Panc1 (cell line): ENCODE measurements at regions not wholly inside any gene's neighbourhood (a gene's known extent, or its start where the extent isn't known, plus 50 kb on each side); places are given as distances from the start of the nearest gene placed in this dataset.

Experiments
- ATAC-seq: fragments of 200-7000 bp; cut with Tn5 transposase; 2 replicates; pipeline ENCODE4 v1.9.1; 2020; ENCODE audit warnings: mild to moderate bottlenecking, moderate library complexity
- BruUV-seq: library from RNA; stranded (reverse); fragments of 400-500 nt; replicated peaks from 2 replicates; lab custom pipeline; 2021; lab: Mats Ljungman, UMichigan
- CTCF ChIA-PET: fragments of 300-600 bp; sonication (Branson Sonifier 250); formaldehyde crosslinking; loops from one replicate; lab custom pipeline; 2022; ENCODE audit warnings: antibody characterized with exemption; lab: Charles Lee
- POLR2A ChIA-PET: fragments of 300-600 bp; sonication (Branson Sonifier 250); formaldehyde crosslinking; loops from one replicate; lab custom pipeline; 2022; ENCODE audit warnings: antibody characterized with exemption; lab: Charles Lee
- DNase-seq: peaks from one replicate; pipeline ENCODE4 v3.0.0-alpha.2; 2010; ENCODE audit warnings: low read depth, low spot score
- H3K27ac ChIP-seq: 2 replicates; pipeline ENCODE4 v1.5.1; 2011; ENCODE audit warnings: mild to moderate bottlenecking, low read length, inconsistent platforms
- H3K27me3 ChIP-seq: fragments of 200-500 bp; sonication (Bioruptor generic); 2 replicates; pipeline ENCODE4 v1.6.0; 2014; ENCODE audit warnings: low read length, inconsistent platforms; ENCODE audit not compliant: control insufficient read depth, insufficient read depth
- H3K36me3 ChIP-seq: fragments of 200-500 bp; sonication (Bioruptor generic); 2 replicates; pipeline ENCODE4 v1.5.1; 2014; ENCODE audit warnings: inconsistent platforms, mild to moderate bottlenecking, low read length, moderate library complexity; ENCODE audit not compliant: control insufficient read depth, insufficient read depth
- H3K4me1 ChIP-seq: 2 replicates; pipeline ENCODE4 v1.5.1; 2011; ENCODE audit warnings: inconsistent platforms, mild to moderate bottlenecking, low read length, moderate library complexity; ENCODE audit not compliant: control insufficient read depth, insufficient read depth
- H3K4me3 ChIP-seq, 2 experiments: 2 replicates each; pipeline ENCODE4 v1.5.1; 2011 to 2012; ENCODE audit warnings: low read depth in 2 of 2, low read length in 2 of 2, mild to moderate bottlenecking in 2 of 2, inconsistent platforms in 1 of 2, moderate library complexity in 1 of 2
- H3K9me3 ChIP-seq: fragments of 200-500 bp; sonication (Bioruptor generic); 2 replicates; pipeline ENCODE4 v1.5.1; 2014; ENCODE audit warnings: low read depth, mild to moderate bottlenecking, inconsistent platforms, low read length, moderate library complexity; ENCODE audit not compliant: control insufficient read depth, insufficient read depth
- POLR2AphosphoS5 ChIP-seq: IDR thresholded peaks from 2 replicates; pipeline ENCODE4 v1.6.1; 2012; ENCODE audit warnings: mild to moderate bottlenecking, low read depth, low read length, moderate library complexity
- SIN3A ChIP-seq: IDR thresholded peaks from 2 replicates; pipeline ENCODE4 v1.6.1; 2012; ENCODE audit warnings: low read depth, mild to moderate bottlenecking, low read length, moderate library complexity, borderline replicate concordance; ENCODE audit not compliant: insufficient read depth
- TCF7L2 ChIP-seq: IDR thresholded peaks from 2 replicates; pipeline ENCODE4 v1.6.1; 2011; ENCODE audit warnings: mild to moderate bottlenecking, low read depth, low read length, inconsistent platforms
- in situ Hi-C: cut with HindIII; loops from 2 replicates; pipeline ENCODE4 v1.10.0; 2016; ENCODE audit warnings: low sequenced_read_pairs, low pct_unique_long_range_greater_than_20kb
- intact Hi-C: fragments of 100-400 bp; cut with micrococcal nuclease; formaldehyde crosslinking; loops from one replicate; pipeline ENCODE4 v1.10.0; 2022; ENCODE audit not compliant: unreplicated experiment
- TF ChIP-seq, protein P1 (sequence below): fragments of 450-650 bp; IDR thresholded peaks from 2 replicates; pipeline ENCODE4 v1.5.1; 2017; ENCODE audit warnings: mild to moderate bottlenecking
- TF ChIP-seq, protein P2 (sequence below), 2 experiments: IDR thresholded peaks; 2 replicates each; pipeline ENCODE4 v1.6.1; 2011 to 2012; ENCODE audit warnings: low read depth in 2 of 2, control low read depth in 1 of 2, low read length in 1 of 2, mild to moderate bottlenecking in 1 of 2, moderate library complexity in 1 of 2; ENCODE audit not compliant: insufficient read depth in 1 of 2

DNA sequence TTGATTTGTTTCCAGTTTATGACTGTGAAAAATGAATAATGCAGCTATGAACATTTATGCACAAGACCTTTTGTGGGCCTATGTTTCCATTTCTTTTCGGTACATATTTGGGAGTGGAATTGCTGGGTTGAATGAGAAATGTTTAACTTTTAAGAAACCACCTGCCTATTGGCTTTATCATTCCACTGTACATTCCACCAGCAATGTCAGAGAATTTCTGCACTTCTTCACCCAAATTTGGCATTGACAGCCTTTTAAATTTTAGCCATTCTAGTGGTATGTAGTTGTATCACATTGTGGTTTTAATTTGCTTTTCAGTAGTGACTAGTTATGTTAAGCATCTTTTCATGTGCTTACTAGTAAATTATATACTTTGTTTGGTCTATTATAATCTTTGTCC, 317.0 kb upstream of the TMTC1 start:
- in situ Hi-C loops = no loop called here
- no peaks in the 10 kb centered on the region for H3K4me1 ChIP-seq
- ChIA-PET CTCF (no interaction called here), POLR2A (no interaction called here)
- intact Hi-C loops = no loop called here
- no peaks in the 10 kb centered on the region for H3K9me3 ChIP-seq
- BruUV-seq = no TSS peak
- DNase-seq = no peak
- no peaks in the 10 kb centered on the region for H3K36me3 ChIP-seq
- no peaks in the 10 kb centered on the region for H3K27me3 ChIP-seq
- no peak overlapping the region for H3K27ac ChIP-seq
- H3K4me3 ChIP-seq = no peak overlapping the region
- no peak for ATAC-seq
- TF ChIP-seq POLR2AphosphoS5 (no peak), TCF7L2 (no peak), SIN3A (no peak)
- TF ChIP-seq, protein P1, sequence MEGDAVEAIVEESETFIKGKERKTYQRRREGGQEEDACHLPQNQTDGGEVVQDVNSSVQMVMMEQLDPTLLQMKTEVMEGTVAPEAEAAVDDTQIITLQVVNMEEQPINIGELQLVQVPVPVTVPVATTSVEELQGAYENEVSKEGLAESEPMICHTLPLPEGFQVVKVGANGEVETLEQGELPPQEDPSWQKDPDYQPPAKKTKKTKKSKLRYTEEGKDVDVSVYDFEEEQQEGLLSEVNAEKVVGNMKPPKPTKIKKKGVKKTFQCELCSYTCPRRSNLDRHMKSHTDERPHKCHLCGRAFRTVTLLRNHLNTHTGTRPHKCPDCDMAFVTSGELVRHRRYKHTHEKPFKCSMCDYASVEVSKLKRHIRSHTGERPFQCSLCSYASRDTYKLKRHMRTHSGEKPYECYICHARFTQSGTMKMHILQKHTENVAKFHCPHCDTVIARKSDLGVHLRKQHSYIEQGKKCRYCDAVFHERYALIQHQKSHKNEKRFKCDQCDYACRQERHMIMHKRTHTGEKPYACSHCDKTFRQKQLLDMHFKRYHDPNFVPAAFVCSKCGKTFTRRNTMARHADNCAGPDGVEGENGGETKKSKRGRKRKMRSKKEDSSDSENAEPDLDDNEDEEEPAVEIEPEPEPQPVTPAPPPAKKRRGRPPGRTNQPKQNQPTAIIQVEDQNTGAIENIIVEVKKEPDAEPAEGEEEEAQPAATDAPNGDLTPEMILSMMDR = no peak
- TF ChIP-seq, protein P2, sequence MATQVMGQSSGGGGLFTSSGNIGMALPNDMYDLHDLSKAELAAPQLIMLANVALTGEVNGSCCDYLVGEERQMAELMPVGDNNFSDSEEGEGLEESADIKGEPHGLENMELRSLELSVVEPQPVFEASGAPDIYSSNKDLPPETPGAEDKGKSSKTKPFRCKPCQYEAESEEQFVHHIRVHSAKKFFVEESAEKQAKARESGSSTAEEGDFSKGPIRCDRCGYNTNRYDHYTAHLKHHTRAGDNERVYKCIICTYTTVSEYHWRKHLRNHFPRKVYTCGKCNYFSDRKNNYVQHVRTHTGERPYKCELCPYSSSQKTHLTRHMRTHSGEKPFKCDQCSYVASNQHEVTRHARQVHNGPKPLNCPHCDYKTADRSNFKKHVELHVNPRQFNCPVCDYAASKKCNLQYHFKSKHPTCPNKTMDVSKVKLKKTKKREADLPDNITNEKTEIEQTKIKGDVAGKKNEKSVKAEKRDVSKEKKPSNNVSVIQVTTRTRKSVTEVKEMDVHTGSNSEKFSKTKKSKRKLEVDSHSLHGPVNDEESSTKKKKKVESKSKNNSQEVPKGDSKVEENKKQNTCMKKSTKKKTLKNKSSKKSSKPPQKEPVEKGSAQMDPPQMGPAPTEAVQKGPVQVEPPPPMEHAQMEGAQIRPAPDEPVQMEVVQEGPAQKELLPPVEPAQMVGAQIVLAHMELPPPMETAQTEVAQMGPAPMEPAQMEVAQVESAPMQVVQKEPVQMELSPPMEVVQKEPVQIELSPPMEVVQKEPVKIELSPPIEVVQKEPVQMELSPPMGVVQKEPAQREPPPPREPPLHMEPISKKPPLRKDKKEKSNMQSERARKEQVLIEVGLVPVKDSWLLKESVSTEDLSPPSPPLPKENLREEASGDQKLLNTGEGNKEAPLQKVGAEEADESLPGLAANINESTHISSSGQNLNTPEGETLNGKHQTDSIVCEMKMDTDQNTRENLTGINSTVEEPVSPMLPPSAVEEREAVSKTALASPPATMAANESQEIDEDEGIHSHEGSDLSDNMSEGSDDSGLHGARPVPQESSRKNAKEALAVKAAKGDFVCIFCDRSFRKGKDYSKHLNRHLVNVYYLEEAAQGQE (IDR thresholded peaks at IDR 0.05; ENCODE audit: insufficient read depth in 1 of 2, low read depth in 2 of 2, low read length in 1 of 2) = no peak

DNA sequence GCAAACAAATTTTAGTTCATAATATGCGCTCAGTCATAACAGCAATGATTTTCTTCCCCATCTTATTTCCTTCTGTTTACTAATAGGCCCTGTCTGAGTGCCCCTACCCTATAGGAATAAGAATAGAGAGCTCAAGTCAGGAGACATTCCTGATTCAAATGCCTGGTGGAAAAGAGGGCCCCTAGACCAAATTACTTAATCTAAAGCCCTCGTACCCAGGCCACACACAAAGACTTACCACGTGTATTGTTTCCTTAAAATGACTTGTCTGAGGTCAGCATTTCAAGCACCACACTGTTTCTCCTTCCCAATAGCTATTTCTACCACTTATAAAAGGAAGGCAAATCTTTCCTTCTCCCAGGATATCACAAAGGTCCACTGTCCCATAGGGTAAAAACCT, 314.9 kb upstream of the TMTC1 start:
- in situ Hi-C loops (no loop called here), intact Hi-C loops (no loop called here)
- Histone ChIP-seq H3K27ac (no peak overlapping the region), H3K27me3 (no peaks in the 10 kb centered on the region), H3K4me1 (no peaks in the 10 kb centered on the region), H3K9me3 (no peaks in the 10 kb centered on the region), H3K36me3 (no peaks in the 10 kb centered on the region), H3K4me3 (no peak overlapping the region)
- POLR2A ChIA-PET = no interaction called here
- DNase-seq (no peak), ATAC-seq (no peak)
- BruUV-seq = no TSS peak
- CTCF ChIA-PET = no interaction called here
- TF ChIP-seq, protein P1 = no peak
- TF ChIP-seq SIN3A (no peak), POLR2AphosphoS5 (no peak), TCF7L2 (no peak)
- TF ChIP-seq, protein P2 (IDR thresholded peaks at IDR 0.05; ENCODE audit: insufficient read depth in 1 of 2, low read depth in 2 of 2, low read length in 1 of 2) = no peak
